ENCODE measurements at regions not wholly inside any gene's neighbourhood (a gene's known extent, or its start where the extent isn't known, plus 50 kb on each side); places are given as distances from the start of the nearest gene placed in this dataset.

GRCh38 chrX:79444694-79445210, 77.6 kb upstream of the ITM2A start:
- TF ChIP-seq ZNF274 (IDR thresholded peaks at IDR 0.05; ENCODE audit: low read depth, low read length), result no peak
- TF ChIP-seq YY1 (IDR thresholded peaks at IDR 0.05; ENCODE audit: insufficient read depth, insufficient read length), result no peak
- TF ChIP-seq SUZ12 (IDR thresholded peaks at IDR 0.05; ENCODE audit: extremely low read depth, insufficient read depth, insufficient read length), result no peak
- DNase-seq (ENCODE audit: low read depth, low spot score), result no peak
- Histone ChIP-seq H3K9ac (ENCODE audit: insufficient read length, low read depth) (no peak overlapping the region), H3K4me1 (ENCODE audit: insufficient read depth, insufficient read length) (no peaks in the 10 kb centered on the region), H3K9me3 (ENCODE audit: insufficient read depth, low read length) (no peaks in the 10 kb centered on the region), H3K36me3 (ENCODE audit: insufficient read depth, insufficient read length, low read length) (no peaks in the 10 kb centered on the region), H3K27me3 (ENCODE audit: insufficient read depth, insufficient read length) (no peaks in the 10 kb centered on the region), H3K4me3 (ENCODE audit: insufficient read length, low read depth) (no peak overlapping the region)

- H3K27me3 ChIP-seq (ENCODE audit: insufficient read depth, insufficient read length), result no peaks in the 10 kb centered on the region
- no peak overlapping the region for H3K9ac ChIP-seq (ENCODE audit: insufficient read length, low read depth)
- DNase-seq (ENCODE audit: low read depth, low spot score), result no peak
- TF ChIP-seq SUZ12 (IDR thresholded peaks at IDR 0.05; ENCODE audit: extremely low read depth, insufficient read depth, insufficient read length), result no peak
- no peak for TF ChIP-seq ZNF274 (IDR thresholded peaks at IDR 0.05; ENCODE audit: low read depth, low read length)
- TF ChIP-seq YY1 (IDR thresholded peaks at IDR 0.05; ENCODE audit: insufficient read depth, insufficient read length), result no peak
- H3K9me3 ChIP-seq (ENCODE audit: insufficient read depth, low read length), result no peaks in the 10 kb centered on the region
- no peak overlapping the region for H3K4me3 ChIP-seq (ENCODE audit: insufficient read length, low read depth)
- no peaks in the 10 kb centered on the region for H3K4me1 ChIP-seq (ENCODE audit: insufficient read depth, insufficient read length)
- no peaks in the 10 kb centered on the region for H3K36me3 ChIP-seq (ENCODE audit: insufficient read depth, insufficient read length, low read length)
Measured at GRCh38 chrX:79443121-79443520, 76.0 kb upstream of the ITM2A start.

GRCh38 chrX:79440336-79440735, 73.2 kb upstream of the ITM2A start:
- H3K4me3 ChIP-seq (ENCODE audit: insufficient read length, low read depth), result no peak overlapping the region
- no peaks in the 10 kb centered on the region for H3K36me3 ChIP-seq (ENCODE audit: insufficient read depth, insufficient read length, low read length)
- H3K9ac ChIP-seq (ENCODE audit: insufficient read length, low read depth), result no peak overlapping the region
- H3K27me3 ChIP-seq (ENCODE audit: insufficient read depth, insufficient read length), result no peaks in the 10 kb centered on the region
- H3K9me3 ChIP-seq (ENCODE audit: insufficient read depth, low read length), result no peaks in the 10 kb centered on the region
- DNase-seq (ENCODE audit: low read depth, low spot score), result no peak
- TF ChIP-seq YY1 (IDR thresholded peaks at IDR 0.05; ENCODE audit: insufficient read depth, insufficient read length) (no peak), ZNF274 (IDR thresholded peaks at IDR 0.05; ENCODE audit: low read depth, low read length) (no peak), SUZ12 (IDR thresholded peaks at IDR 0.05; ENCODE audit: extremely low read depth, insufficient read depth, insufficient read length) (no peak)
- H3K4me1 ChIP-seq (ENCODE audit: insufficient read depth, insufficient read length), result no peaks in the 10 kb centered on the region

Data from NT2/D1 (cell line).